Lung (tissue), 11 donors: ENCODE measurements at regions not wholly inside any gene's neighbourhood (a gene's known extent, or its start where the extent isn't known, plus 50 kb on each side); places are given as distances from the start of the nearest gene placed in this dataset.

Source experiments
- ATAC-seq: fragments of 200-7000 bp; cut with Tn5 transposase; one replicate; pipeline ENCODE4 v1.9.1; 2020; ENCODE audit warnings: moderate number of reproducible peaks; ENCODE audit not compliant: insufficient read depth, low FRiP score
- DNase-seq, 3 donors: peaks; one replicate each; pipeline ENCODE4 v3.0.0-alpha.2; 2013 to 2017
- H3K27ac ChIP-seq, 2 donors: one replicate each; pipeline ENCODE4 v1.5.1; 2013; ENCODE audit warnings: mild to moderate bottlenecking in 2 of 2, moderate library complexity in 2 of 2, control low read depth in 1 of 2, inconsistent platforms in 1 of 2, low read depth in 1 of 2, low read length in 1 of 2
- H3K27me3 ChIP-seq, 3 donors: one replicate each; pipeline ENCODE4 v1.5.1; 2013; ENCODE audit warnings: low read length in 2 of 3; ENCODE audit not compliant: control insufficient read depth in 3 of 3, insufficient read depth in 3 of 3
- H3K36me3 ChIP-seq, 4 donors: one replicate each; pipeline ENCODE4 v1.5.1; 2013; ENCODE audit warnings: low read length in 4 of 4, mild to moderate bottlenecking in 1 of 4, moderate library complexity in 1 of 4; ENCODE audit not compliant: control insufficient read depth in 4 of 4, insufficient read depth in 4 of 4
- H3K4me1 ChIP-seq, 5 donors: one replicate each; pipeline ENCODE4 v1.5.1; 2013; ENCODE audit warnings: low read length in 5 of 5, mild to moderate bottlenecking in 2 of 5, moderate library complexity in 1 of 5; ENCODE audit not compliant: control insufficient read depth in 5 of 5, insufficient read depth in 5 of 5
- H3K4me3 ChIP-seq: one replicate; pipeline ENCODE4 v1.5.1; 2013; ENCODE audit warnings: mild to moderate bottlenecking, control low read depth, moderate library complexity
- H3K9ac ChIP-seq, 2 donors: one replicate each; pipeline ENCODE4 v1.5.1; 2013; ENCODE audit warnings: low read length in 2 of 2, control low read depth in 1 of 2; ENCODE audit not compliant: insufficient read depth in 1 of 2
- H3K9me3 ChIP-seq, 4 donors: one replicate each; pipeline ENCODE4 v1.5.1; 2013; ENCODE audit warnings: low read length in 3 of 4, mild to moderate bottlenecking in 1 of 4, moderate library complexity in 1 of 4; ENCODE audit not compliant: control insufficient read depth in 4 of 4, insufficient read depth in 3 of 4
- WGBS, 2 donors: extraction: QIAGEN DNeasy Blood & Tissue Kit; methylation state at CpG; one replicate each; pipeline ENCODE4 v1.1.7; 2013; 5-methylcytosine and 5-hydroxymethylcytosine counted together
- TF ChIP-seq, protein P1 (sequence below): IDR thresholded peaks from 2 replicates; pipeline ENCODE4 v1.5.1; 2012; ENCODE audit warnings: mild to moderate bottlenecking; ENCODE audit errors: control extremely low read depth, extremely low read depth
- donor health status: control.
- donor health status: control.
- donor health status: Bipolar disorder and iron deficiency.
- donor health status: healthy.
- donor health status: DM: yes; HTN: yes; CAD: no.

DNA sequence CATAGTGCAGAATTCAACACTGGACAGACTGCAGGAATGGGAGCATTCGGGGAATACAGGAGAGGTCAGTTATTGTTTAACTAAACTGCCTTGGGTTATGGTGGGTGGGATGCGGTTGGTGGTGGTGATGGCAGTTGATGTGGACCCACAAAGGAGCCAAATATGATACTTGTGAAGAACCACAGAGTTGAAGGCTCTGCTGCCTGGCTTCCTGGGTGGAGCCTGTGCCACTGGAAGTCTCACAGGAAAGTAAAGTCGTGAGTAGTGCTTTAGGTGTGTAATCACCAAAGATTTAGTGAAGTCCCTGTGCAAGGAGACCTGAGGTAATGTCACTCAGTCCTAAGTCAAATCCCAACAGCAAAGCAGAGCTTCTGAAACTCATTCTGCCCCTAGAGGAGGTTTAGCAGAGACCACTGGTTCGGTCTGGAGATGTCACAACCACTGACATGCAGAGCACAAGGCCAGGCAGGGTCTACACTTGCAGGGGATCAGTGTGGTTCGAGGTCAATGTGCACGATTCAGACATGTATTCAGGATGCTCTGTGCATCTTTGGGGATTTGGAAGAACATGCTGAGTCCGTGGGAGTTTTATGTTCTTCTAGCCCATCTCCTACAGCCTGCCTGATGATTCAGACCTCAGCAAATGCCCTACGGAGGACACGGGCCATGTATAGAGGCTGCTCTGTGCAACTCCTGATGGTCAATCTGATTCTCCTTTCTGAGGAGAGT, 1150.9 kb downstream of the RPIA start:
- H3K27me3 ChIP-seq: peaks cover 0 to 4% (median 0%) of the 10 kb centered on the region in 3 donors
- WGBS, 2 donors: 54 to 63% methylated on average over 9 of the region's 9 CpGs
- H3K4me1 ChIP-seq: no peaks in the 10 kb centered on the region
- DNase-seq (no peak), ATAC-seq (no peak)
- H3K27ac ChIP-seq: no peak overlapping the region
- no peak overlapping the region for H3K9ac ChIP-seq
- H3K36me3 ChIP-seq: no peaks in the 10 kb centered on the region
- peaks cover 19 to 25% (median 20%) of the 10 kb centered on the region in 4 donors for H3K9me3 ChIP-seq
- TF ChIP-seq, protein P1, sequence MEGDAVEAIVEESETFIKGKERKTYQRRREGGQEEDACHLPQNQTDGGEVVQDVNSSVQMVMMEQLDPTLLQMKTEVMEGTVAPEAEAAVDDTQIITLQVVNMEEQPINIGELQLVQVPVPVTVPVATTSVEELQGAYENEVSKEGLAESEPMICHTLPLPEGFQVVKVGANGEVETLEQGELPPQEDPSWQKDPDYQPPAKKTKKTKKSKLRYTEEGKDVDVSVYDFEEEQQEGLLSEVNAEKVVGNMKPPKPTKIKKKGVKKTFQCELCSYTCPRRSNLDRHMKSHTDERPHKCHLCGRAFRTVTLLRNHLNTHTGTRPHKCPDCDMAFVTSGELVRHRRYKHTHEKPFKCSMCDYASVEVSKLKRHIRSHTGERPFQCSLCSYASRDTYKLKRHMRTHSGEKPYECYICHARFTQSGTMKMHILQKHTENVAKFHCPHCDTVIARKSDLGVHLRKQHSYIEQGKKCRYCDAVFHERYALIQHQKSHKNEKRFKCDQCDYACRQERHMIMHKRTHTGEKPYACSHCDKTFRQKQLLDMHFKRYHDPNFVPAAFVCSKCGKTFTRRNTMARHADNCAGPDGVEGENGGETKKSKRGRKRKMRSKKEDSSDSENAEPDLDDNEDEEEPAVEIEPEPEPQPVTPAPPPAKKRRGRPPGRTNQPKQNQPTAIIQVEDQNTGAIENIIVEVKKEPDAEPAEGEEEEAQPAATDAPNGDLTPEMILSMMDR: no peak
- H3K4me3 ChIP-seq: no peak overlapping the region

DNA sequence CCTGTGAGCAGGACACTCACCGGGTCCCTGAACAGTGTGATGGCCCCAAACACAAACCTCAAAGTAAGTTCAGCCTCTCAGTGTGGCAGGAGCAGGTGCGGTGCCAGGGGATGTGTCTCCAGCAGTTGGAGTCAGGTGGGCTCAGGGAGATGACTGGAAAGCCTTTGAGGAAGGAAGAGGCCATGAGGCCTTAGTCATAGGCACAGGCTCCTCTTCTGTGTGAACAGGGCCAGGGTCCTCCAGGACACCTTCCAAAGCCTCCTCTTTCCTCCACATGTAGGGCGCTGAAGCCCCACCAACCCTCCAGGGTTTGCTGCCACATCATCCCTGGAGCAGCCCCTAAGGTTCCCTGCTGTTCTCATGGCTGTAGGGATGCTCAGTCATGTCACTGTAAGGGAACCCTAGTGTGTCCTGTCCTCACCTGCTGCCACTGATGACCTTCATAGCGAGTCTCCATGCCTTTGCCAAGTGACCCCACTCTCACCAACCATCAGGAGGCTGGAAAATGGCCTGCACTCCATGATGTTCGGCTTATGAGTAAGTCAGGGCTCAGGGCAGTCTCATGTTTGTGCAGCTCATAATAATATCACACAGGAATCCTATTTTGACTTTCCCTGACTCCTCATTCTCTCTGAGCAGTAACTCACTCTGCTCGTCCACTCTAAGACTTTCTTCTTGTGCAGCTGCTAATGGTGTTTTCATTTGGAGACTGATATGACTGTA, 1152.9 kb downstream of the RPIA start:
- WGBS, 2 donors: 52 to 65% methylated on average over 6 of the region's 6 CpGs
- TF ChIP-seq, protein P1: no peak

DNA sequence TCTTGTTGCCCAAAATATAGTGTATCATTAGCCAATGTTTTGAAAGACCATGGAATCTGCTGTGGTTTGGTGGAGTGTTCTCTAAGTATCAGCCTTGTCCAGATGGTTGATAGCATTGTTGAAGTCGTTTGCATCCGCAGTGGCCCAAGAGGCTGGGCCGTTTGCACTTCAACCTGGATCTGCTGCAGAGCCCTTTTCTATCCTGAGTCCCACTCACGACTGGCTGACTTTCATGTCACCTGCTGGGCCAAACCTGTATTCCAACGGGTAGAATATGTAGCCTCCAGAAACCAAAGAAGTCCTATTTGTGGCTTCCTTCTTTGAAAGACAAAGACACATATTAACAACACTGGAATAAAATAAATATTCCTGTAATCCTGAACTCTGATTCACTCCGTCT, 1154.1 kb downstream of the RPIA start:
- no peaks in the 10 kb centered on the region for H3K36me3 ChIP-seq
- 56 to 60% methylated on average over 6 of the region's 6 CpGs for WGBS, 2 donors

More for the DNA sequence above, 1152.9 kb downstream of the RPIA start:
- DNase-seq: no peak
- no peak overlapping the region for H3K4me3 ChIP-seq
- H3K36me3 ChIP-seq: no peaks in the 10 kb centered on the region
- no peak overlapping the region for H3K27ac ChIP-seq
- H3K4me1 ChIP-seq: no peaks in the 10 kb centered on the region
- peaks cover 5 to 20% (median 9%) of the 10 kb centered on the region in 4 donors for H3K9me3 ChIP-seq
- no peak for ATAC-seq
- peaks cover 0 to 8% (median 0%) of the 10 kb centered on the region in 3 donors for H3K27me3 ChIP-seq
- no peak overlapping the region for H3K9ac ChIP-seq

More for the DNA sequence above, 1154.1 kb downstream of the RPIA start:
- TF ChIP-seq, protein P1: no peak
- Histone ChIP-seq H3K4me1 (no peaks in the 10 kb centered on the region), H3K9ac (no peak overlapping the region), H3K4me3 (no peak overlapping the region), H3K27ac (no peak overlapping the region), H3K27me3 (peaks cover 0 to 8% (median 0%) of the 10 kb centered on the region in 3 donors), H3K9me3 (peaks cover 3 to 14% (median 7%) of the 10 kb centered on the region in 4 donors)
- ATAC-seq (no peak), DNase-seq (no peak)
